ENCODE measurements at regions not wholly inside any gene's neighbourhood (a gene's known extent, or its start where the extent isn't known, plus 50 kb on each side); places are given as distances from the start of the nearest gene placed in this dataset.

DNA sequence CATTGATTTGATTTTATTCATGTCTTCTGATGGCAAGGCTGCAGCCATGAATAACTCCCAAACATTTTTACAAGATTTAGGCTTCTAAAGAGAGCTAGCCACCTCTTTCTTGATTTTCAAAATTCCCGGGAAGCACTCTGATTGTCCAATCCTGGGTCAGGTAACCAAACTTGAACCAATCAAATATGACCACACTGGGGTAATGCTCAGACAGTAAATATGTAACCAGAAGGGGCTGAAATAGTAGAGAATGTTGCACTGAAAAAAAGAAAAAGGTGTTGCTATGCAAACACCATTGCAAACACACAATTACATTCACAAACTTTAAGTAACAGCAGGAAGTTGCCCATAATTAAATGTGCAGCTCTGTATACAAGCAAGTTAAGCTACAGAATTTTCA, 112.9 kb upstream of the IQCM start:
- DNase-seq (ENCODE audit: low read depth), result no peak

GRCh38 chr4:149931431-149931830, 115.8 kb upstream of the IQCM start:
- DNase-seq (ENCODE audit: low read depth), result no peak

- no peak for DNase-seq (ENCODE audit: low read depth)
Measured at GRCh38 chr4:149932188-149932587, 116.5 kb upstream of the IQCM start.

- no peak for DNase-seq (ENCODE audit: low read depth)
Measured at GRCh38 chr4:149933120-149933519, 117.5 kb upstream of the IQCM start.

- DNase-seq (ENCODE audit: low read depth), result no peak
Measured at GRCh38 chr4:149933883-149934282, 118.2 kb upstream of the IQCM start.

DNA sequence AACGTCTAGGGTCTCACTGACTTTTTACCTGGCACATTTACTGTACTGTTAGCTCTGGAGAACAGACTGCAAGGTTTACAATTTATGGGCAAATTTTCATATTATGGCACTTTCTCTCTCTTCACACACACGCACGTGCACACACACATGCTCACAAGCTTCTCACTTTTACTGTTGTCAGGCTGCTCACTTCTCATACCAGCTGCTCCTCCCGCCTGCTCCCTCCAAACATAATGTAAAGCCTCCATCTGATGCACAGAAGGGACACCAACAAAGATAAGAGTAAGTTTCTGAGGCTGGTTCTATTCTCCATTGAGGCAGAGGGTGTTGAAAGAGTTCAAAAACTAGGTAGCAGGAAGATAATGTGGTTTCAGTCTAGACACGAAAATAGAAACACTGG, 128.9 kb upstream of the DCLK2 start:
- DNase-seq (ENCODE audit: low read depth), result no peak

GRCh38 chr4:149951152-149951900, 126.9 kb upstream of the DCLK2 start:
- DNase-seq (ENCODE audit: low read depth), result no peak

GRCh38 chr4:149952101-149952500, 126.1 kb upstream of the DCLK2 start:
- DNase-seq (ENCODE audit: low read depth), result no peak

DNA sequence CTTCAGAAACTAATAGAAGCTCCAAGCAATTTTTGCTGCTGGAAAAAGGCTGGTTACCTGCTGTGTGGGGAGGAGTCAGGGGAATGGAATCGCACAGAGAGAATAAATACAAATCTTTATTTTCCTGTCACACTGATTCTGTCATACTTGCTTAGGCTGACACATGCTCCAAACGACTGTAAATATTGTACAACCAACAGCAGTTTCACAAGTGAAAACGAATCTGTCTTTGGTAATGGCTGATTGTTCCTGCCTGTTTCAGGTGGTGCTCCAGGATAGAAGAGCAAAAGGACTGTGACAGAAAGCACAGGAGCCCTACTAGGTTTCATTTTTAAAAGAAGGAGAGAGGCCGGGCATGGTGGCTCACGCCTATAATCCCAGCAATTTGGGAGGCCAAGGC, 125.5 kb upstream of the DCLK2 start:
- DNase-seq (ENCODE audit: low read depth), result no peak

DNA sequence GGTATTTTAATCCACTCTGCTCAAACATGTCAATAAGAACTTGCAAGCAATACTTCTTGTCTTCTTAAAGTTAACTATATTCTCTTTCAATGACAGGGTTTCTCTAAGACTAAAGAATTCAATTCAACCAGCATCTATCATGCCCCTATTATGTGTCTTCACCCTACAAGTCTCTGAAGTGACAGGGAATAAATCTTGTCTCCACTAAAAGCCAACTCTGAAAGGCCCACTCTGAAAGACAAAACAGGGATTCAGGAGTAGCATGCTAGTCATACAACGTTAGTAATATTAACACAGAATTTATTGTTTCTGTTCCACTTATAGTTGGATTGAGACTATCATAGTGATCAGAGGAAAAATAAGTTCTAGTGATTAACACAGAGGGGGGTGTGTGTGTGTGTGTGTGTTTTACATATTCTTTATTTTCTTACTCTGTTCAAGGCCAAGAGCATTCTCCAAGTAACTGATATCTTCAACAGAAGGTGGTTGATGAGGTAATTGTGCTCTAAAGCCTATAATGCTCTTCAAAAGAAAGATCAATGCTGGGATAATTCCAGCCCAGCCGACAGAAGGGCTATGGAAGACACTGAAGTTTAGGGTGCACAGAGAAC, 122.4 kb upstream of the DCLK2 start:
- DNase-seq (ENCODE audit: low read depth), result no peak

DNA sequence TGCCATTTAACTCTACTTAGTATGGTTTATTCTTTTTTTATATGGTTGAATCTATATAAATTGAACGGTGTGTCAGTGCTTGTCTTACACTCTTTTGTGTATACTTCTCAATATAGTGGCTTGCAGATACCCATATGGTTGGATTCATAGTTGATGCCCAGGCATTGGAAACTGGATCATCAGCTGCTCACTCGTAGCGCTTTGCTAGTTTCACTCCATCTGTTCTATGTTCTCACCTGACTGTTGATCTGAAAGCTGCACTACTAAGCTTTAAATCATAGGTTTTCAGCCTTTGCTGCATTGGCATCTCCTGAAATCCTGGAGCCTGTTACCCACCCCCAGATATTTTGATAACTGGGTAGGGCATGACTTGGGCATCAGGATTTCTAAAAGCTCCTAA, 121.6 kb upstream of the DCLK2 start:
- no peak for DNase-seq (ENCODE audit: low read depth)

GRCh38 chr4:149961876-149962597, 116.2 kb upstream of the DCLK2 start:
- no peak for DNase-seq (ENCODE audit: low read depth)

GRCh38 chr4:149964001-149964796, 114.0 kb upstream of the DCLK2 start:
- no peak for DNase-seq (ENCODE audit: low read depth)

DNA sequence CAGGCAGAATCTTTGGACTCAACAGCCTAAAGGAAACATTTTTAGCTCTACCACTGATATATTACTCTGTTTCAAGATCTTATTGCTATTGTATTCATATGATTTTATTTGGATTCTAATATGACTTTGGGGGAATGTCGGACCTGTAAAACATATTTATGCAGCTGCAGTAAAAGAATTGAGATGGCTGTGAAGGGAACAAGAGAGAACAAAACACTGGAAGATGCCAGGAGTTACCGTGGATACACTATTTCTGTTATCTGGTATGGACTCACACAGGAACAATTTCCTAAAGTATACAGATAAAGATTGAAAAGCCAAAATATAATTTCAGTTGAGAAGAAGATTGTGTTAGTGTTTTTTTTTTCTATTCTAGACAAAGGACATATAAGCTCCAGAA, 113.0 kb upstream of the DCLK2 start:
- DNase-seq (ENCODE audit: low read depth), result no peak

DNA sequence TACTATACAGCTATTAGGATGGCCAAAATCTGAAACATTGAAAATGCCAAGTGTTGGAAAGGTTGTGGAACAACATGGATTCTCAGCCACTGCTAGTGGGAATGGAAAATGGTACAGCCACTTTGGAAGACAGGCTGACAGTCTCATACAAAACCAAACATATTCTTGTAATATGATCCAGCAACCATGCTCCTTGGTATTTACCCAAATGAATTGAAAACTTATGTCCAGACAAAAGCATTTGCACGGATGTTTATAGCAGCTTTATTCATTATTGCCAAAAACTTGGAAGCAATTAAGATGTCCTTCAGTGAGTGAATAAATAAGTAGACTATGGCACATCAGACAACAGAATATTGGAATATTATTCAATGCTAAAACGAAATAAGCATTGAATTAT, 105.8 kb upstream of the DCLK2 start:
- no peak for DNase-seq (ENCODE audit: low read depth)

DNA sequence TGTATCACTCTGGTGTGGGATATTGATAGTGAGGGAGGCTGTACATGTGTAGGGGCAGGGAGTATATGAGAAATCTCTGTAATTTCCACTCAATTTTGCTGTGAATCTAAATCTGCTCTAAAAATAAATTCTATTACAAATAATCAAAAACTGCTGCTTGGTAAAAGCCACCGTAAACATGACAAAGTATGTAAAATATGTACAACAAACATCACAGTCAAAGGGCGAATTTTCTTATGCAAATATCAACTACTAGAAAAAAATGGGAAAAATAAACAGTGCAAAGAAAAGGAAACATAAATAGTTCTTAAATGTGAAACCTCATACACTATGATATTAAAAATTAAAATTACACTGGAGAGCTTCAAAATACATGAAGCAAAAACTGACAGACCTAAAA, 105.1 kb upstream of the DCLK2 start:
- DNase-seq (ENCODE audit: low read depth), result no peak

GRCh38 chr4:149975172-149975571, 103.1 kb upstream of the DCLK2 start:
- no peak for DNase-seq (ENCODE audit: low read depth)

DNA sequence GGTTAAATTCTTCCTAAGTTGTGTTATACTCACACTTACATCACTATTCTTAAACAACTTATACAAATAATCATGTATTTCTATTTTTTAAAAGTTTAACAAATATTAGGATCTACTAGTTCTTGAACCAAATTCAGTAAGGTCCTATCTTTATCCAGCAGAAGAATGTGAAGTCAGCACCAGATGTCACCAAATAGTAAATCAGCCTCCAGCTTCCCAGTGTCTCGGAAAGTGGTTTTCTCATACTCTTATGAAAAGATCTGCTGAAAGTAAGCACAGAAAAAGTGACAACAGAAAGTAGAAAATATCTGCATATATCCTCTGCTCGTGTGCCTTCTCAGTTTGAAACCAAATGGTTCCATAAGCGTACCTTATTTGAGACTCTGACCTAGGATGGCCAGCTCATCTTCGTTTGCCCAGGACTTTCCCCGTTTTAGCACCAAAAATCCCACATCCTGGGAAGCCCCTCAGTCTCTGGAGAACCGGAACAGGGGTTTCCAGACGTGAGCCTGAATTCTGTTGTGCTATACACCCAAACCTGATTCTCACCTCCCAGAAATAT, 98.0 kb upstream of the DCLK2 start:
- DNase-seq (ENCODE audit: low read depth), result no peak

DNA sequence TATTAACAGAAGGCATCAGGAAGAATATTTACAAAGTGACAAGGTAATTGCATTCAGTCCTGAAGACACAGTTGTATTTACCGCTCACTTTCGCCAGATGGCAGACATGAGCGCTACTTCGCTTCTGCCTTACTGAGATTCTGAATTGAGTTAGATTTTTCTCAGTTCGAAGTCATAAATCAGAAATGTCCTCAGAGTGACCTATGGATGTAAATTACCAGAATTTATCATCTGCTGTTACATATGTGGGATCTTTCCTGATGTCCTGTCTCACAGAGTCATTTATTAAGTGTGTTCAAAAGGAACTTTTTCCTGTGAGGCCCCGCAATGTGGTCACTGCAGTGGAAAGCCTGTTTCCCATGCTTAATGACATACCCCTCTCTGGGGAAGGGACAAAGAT, 97.3 kb upstream of the DCLK2 start:
- DNase-seq (ENCODE audit: low read depth), result peak; percentile 8

GRCh38 chr4:149983401-149983800, 94.8 kb upstream of the DCLK2 start:
- DNase-seq (ENCODE audit: low read depth), result no peak

DNA sequence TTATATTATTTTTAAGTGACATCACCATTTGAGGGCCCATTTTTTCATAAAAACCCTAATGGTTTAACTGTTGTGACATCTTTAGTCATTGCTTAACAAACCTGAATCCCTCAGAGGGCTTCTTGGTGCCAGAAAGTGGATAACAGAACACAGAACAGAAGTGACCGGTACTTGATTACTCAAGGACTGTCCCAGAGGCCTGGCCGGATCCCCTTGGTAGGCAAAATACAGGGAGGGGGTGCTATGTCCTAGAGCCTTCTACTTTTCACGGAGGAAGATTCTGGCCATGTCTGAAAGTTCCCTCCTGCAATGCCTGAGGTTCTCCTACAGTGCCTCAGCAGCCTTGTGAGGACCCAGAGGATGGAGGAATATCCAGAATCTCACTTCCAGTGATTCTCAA, 94.3 kb upstream of the DCLK2 start:
- no peak for DNase-seq (ENCODE audit: low read depth)

GRCh38 chr4:149985981-149986380, 92.3 kb upstream of the DCLK2 start:
- no peak for DNase-seq (ENCODE audit: low read depth)
